MG63 (cell line): ENCODE measurements at regions not wholly inside any gene's neighbourhood (a gene's known extent, or its start where the extent isn't known, plus 50 kb on each side); places are given as distances from the start of the nearest gene placed in this dataset.
A peak's percentile ranks its signal among the peaks of the same experiment; 100 is the strongest.

Experiments
- DNase-seq: peaks from one replicate; pipeline ENCODE4 v3.0.0-alpha.2; 2020
- H3K27me3 ChIP-seq: fragments of 250-450 bp; sonication (Bioruptor Pico); 2 replicates; pipeline ENCODE4 v1.5.1; 2020; ENCODE audit warnings: mild to moderate bottlenecking, moderate library complexity
- H3K36me3 ChIP-seq: fragments of 250-450 bp; sonication (Bioruptor Pico); 2 replicates; pipeline ENCODE4 v1.5.1; 2020; ENCODE audit warnings: mild to moderate bottlenecking, moderate library complexity
- H3K4me3 ChIP-seq: fragments of 250-450 bp; sonication (Bioruptor Pico); 2 replicates; pipeline ENCODE4 v1.5.1; 2020; ENCODE audit warnings: mild to moderate bottlenecking, moderate library complexity
- H3K9me3 ChIP-seq: fragments of 250-450 bp; sonication (Bioruptor Pico); 2 replicates; pipeline ENCODE4 v1.5.1; 2020; ENCODE audit warnings: mild to moderate bottlenecking, moderate library complexity

DNA sequence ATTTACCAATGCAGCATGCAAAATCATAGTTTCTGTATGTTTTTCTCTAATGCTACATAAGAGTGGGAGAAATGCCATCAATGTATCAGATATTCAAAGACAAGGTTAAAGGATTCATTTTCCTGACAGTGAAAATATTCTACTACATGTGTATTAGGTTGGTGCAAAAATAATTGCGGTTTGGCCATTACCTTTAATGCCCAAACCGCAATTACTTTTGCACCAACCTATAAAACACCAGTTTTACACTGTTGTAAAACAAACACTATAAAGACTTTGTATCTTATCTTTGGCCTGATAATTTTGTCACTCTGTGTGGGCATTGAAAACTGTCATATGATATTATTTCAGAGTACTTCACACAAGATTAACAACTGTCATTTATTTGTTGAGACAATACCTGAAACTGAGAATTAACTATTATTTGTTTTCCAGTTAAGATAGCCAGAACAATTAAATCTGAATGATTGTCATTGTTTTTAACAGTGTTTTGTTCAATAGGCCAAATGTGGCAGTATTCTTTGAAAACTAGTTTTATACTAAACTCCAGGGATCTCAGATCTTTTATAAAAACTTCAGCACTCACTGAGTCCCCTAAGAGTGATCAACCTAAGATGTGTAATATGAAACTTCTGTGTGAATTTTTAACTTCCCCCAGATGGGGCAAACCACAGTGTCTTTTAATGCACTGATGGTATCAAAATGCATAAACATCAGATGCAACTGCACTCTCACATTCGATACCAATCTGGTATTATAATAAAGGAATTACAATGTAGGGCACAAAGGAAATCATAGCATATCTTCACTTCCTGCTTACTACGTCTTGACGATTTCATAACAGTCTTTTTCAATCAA, 53.8 kb upstream of the FBN2 start:
- no peaks in the 10 kb centered on the region for H3K27me3 ChIP-seq
- H3K9me3 ChIP-seq = no peaks in the 10 kb centered on the region
- no peak overlapping the region for H3K4me3 ChIP-seq
- H3K36me3 ChIP-seq = no peaks in the 10 kb centered on the region
- no peak for DNase-seq

DNA sequence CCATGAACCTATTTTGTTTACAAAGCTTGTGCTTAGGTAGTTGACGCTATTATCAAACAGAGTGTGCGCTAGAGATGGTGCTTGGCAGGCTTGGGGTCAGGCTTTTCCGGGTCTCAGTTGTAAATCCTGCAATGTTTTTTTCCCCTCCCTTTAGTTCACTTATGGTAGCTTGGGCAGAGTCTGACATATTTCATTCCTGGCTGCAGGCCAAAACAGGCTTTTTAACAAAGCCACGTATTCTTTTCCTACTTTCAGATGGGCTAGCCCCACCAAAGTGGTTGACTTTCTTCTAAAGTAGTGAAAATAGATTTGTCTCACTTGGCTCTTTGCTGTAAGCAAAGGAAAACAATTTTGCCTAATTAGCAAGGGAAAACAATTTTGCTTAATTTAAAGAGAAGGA, 58.0 kb upstream of the FBN2 start:
- Histone ChIP-seq H3K27me3 (no peaks in the 10 kb centered on the region), H3K36me3 (no peaks in the 10 kb centered on the region), H3K9me3 (no peaks in the 10 kb centered on the region), H3K4me3 (no peak overlapping the region)
- no peak for DNase-seq

GRCh38 chr5:128597156-128597555, 59.1 kb upstream of the FBN2 start:
- Histone ChIP-seq H3K4me3 (no peak overlapping the region), H3K36me3 (no peaks in the 10 kb centered on the region), H3K9me3 (no peaks in the 10 kb centered on the region), H3K27me3 (no peaks in the 10 kb centered on the region)
- DNase-seq = no peak

GRCh38 chr5:128613128-128613527, 75.1 kb upstream of the FBN2 start:
- Histone ChIP-seq H3K4me3 (no peak overlapping the region), H3K36me3 (no peaks in the 10 kb centered on the region), H3K27me3 (no peaks in the 10 kb centered on the region), H3K9me3 (no peaks in the 10 kb centered on the region)
- DNase-seq = no peak

GRCh38 chr5:128613766-128614165, 75.7 kb upstream of the FBN2 start:
- DNase-seq = no peak

GRCh38 chr5:128615578-128615977, 77.5 kb upstream of the FBN2 start:
- no peaks in the 10 kb centered on the region for H3K9me3 ChIP-seq
- no peaks in the 10 kb centered on the region for H3K36me3 ChIP-seq

More at GRCh38 chr5:128613766-128614165, 75.7 kb upstream of the FBN2 start:
- Histone ChIP-seq H3K36me3 (no peaks in the 10 kb centered on the region), H3K9me3 (no peaks in the 10 kb centered on the region), H3K27me3 (no peaks in the 10 kb centered on the region), H3K4me3 (no peak overlapping the region)

DNA sequence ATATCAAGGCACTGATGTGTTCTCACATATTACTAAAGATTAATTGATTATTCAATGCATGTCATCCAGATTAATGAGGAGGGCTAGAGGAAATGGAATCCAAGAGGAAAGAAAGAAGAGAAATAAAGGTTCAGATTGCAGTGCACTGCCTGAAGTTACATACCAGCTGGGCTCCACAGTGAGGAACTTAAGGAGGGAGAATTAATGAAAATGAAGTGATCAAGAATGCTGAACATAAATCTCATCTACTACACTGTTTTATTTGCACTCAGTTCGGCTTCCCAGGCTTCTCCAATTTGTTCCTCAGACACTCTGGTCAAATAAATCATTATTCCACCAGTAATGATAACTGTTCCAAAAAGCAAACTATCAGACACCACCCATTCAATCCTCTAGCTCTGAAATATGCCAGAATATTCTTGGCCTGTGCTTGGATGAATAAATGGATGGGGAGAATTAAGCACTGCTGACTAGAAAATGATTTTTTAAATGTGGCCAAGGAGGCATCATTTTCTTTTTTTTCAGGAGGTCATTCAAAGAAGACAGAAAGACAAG, 88.6 kb upstream of the FBN2 start:
- no peaks in the 10 kb centered on the region for H3K36me3 ChIP-seq
- H3K4me3 ChIP-seq = no peak overlapping the region
- no peak for DNase-seq
- no peaks in the 10 kb centered on the region for H3K27me3 ChIP-seq
- H3K9me3 ChIP-seq = no peaks in the 10 kb centered on the region

More at GRCh38 chr5:128615578-128615977, 77.5 kb upstream of the FBN2 start:
- DNase-seq = no peak
- Histone ChIP-seq H3K4me3 (no peak overlapping the region), H3K27me3 (no peaks in the 10 kb centered on the region)

DNA sequence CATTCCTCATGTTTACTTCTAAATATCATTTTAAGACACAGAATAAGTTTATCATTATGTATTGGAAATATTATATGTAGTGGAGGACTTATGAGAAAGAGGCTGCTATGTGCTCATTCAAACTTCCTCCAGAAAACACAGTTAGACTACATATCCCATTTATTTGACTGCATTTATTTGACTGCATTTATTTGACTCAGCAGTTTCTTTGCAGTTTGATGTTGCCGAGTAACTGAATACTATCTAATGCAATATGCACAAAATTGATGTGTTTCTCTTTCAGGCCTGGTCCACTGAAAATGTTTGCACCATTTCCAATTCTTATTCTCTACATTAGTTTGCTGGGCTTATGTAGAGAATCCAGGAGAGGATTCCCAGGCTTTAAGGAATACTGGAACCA, 89.9 kb upstream of the FBN2 start:
- Histone ChIP-seq H3K9me3 (no peaks in the 10 kb centered on the region), H3K27me3 (no peaks in the 10 kb centered on the region), H3K4me3 (no peak overlapping the region), H3K36me3 (no peaks in the 10 kb centered on the region)
- no peak for DNase-seq

- H3K4me3 ChIP-seq = no peak overlapping the region
- H3K36me3 ChIP-seq = no peaks in the 10 kb centered on the region
- peak; percentile 29 for DNase-seq
- no peaks in the 10 kb centered on the region for H3K9me3 ChIP-seq
- H3K27me3 ChIP-seq = no peaks in the 10 kb centered on the region
Observed at GRCh38 chr5:128629157-128629556, 91.1 kb upstream of the FBN2 start.

DNA sequence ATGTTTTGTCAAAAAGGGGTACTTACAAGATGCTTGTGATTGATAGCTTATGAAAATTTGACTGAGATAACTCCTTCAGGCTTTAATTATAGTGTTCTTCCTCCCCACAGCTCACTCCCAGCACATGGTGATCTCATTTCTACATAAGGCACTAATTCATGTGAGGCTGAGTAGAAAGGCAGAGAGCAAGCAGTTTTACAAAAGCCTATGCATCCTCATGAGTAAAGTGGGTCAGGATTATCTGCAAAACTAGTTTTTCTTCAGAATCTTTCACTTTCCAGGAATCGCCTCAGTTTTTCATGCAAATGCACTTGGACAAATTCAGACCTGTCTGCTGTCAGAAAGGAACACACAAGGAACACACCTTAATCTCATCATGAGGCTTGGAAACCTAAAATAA, 92.1 kb upstream of the FBN2 start:
- no peak overlapping the region for H3K4me3 ChIP-seq

GRCh38 chr5:128631771-128632170, 93.7 kb upstream of the FBN2 start:
- Histone ChIP-seq H3K27me3 (no peaks in the 10 kb centered on the region), H3K36me3 (no peaks in the 10 kb centered on the region), H3K4me3 (no peak overlapping the region), H3K9me3 (no peaks in the 10 kb centered on the region)
- no peak for DNase-seq

More for the DNA sequence above, 92.1 kb upstream of the FBN2 start:
- Histone ChIP-seq H3K9me3 (no peaks in the 10 kb centered on the region), H3K27me3 (no peaks in the 10 kb centered on the region), H3K36me3 (no peaks in the 10 kb centered on the region)
- no peak for DNase-seq

GRCh38 chr5:128632264-128632663, 94.2 kb upstream of the FBN2 start:
- Histone ChIP-seq H3K36me3 (no peaks in the 10 kb centered on the region), H3K4me3 (no peak overlapping the region), H3K9me3 (no peaks in the 10 kb centered on the region), H3K27me3 (no peaks in the 10 kb centered on the region)
- no peak for DNase-seq

GRCh38 chr5:128633901-128634300, 95.9 kb upstream of the FBN2 start:
- no peak overlapping the region for H3K4me3 ChIP-seq
- no peaks in the 10 kb centered on the region for H3K36me3 ChIP-seq
- no peaks in the 10 kb centered on the region for H3K27me3 ChIP-seq
- DNase-seq = no peak
- H3K9me3 ChIP-seq = no peaks in the 10 kb centered on the region

- no peaks in the 10 kb centered on the region for H3K36me3 ChIP-seq
- DNase-seq = no peak
- no peaks in the 10 kb centered on the region for H3K9me3 ChIP-seq
- H3K4me3 ChIP-seq = no peak overlapping the region
- no peaks in the 10 kb centered on the region for H3K27me3 ChIP-seq
Observed at GRCh38 chr5:128635379-128635778, 97.3 kb upstream of the FBN2 start.

DNA sequence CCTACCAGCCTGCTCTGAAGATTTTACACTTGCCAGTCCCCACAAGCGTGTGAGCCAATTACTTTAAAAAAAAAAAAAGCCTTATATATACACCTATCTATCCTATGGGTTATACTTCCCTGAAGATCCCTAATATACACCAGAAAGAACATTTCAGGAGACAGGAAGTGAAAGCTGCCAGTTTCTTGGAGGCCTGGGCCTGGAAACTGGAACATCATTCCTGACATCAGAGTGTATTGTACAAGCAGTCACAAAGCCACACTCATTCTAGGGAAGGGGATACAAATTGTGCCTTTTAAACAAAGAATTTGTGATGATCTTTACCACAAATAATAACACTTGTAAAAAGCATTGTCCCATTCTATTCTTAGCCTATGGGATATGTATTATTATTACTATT, 98.3 kb upstream of the FBN2 start:
- DNase-seq = no peak
- H3K27me3 ChIP-seq = no peaks in the 10 kb centered on the region
- H3K36me3 ChIP-seq = no peaks in the 10 kb centered on the region
- H3K4me3 ChIP-seq = no peak overlapping the region
- no peaks in the 10 kb centered on the region for H3K9me3 ChIP-seq

- DNase-seq = no peak
- H3K4me3 ChIP-seq = no peak overlapping the region
Observed at GRCh38 chr5:128637031-128637430, 99.0 kb upstream of the FBN2 start.

DNA sequence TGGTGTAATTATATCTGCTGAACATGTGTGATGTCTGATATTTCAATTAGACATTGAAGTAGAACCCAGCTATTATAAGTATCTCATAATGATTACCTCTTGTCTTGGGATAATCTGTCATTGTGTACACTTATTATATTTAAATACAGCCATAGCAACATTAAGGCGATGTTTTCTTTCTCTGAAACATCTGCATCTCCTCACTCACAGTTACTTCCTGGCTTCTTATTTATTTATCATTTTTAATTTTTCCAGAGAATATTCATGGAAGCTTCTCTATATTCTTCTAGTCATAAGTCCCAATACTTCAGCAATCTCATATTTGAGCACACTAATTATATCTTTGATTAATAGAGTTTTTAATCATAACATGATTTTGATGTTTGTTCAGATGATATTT, 103.8 kb upstream of the FBN2 start:
- no peak for DNase-seq
- H3K36me3 ChIP-seq = no peaks in the 10 kb centered on the region
- H3K9me3 ChIP-seq = no peaks in the 10 kb centered on the region
- no peak overlapping the region for H3K4me3 ChIP-seq
- H3K27me3 ChIP-seq = no peaks in the 10 kb centered on the region

More at GRCh38 chr5:128637031-128637430, 99.0 kb upstream of the FBN2 start:
- no peaks in the 10 kb centered on the region for H3K36me3 ChIP-seq
- no peaks in the 10 kb centered on the region for H3K27me3 ChIP-seq
- no peaks in the 10 kb centered on the region for H3K9me3 ChIP-seq

GRCh38 chr5:128644863-128645262, 106.8 kb upstream of the FBN2 start:
- Histone ChIP-seq H3K9me3 (no peaks in the 10 kb centered on the region), H3K4me3 (peak overlapping the region; percentile 29), H3K27me3 (no peaks in the 10 kb centered on the region), H3K36me3 (no peaks in the 10 kb centered on the region)
- DNase-seq = peak; percentile 37
